AG04449 (cell line): ENCODE measurements at regions not wholly inside any gene's neighbourhood (a gene's known extent, or its start where the extent isn't known, plus 50 kb on each side); places are given as distances from the start of the nearest gene placed in this dataset.

Experiments used
- CTCF ChIA-PET: fragments of 350-600 bp; formaldehyde crosslinking; extraction: SDS; loops from one replicate; lab custom pipeline; 2021; ENCODE audit warnings: antibody characterized with exemption; lab: Yijun Ruan, JAX
- POLR2A ChIA-PET: fragments of 400-600, 350-600 bp; formaldehyde crosslinking; extraction: SDS; loops from one replicate; lab custom pipeline; 2020; ENCODE audit warnings: antibody characterized with exemption, inconsistent platforms; lab: Yijun Ruan, JAX
- DNase-seq: peaks from one replicate; pipeline ENCODE4 v3.0.0-alpha.2; 2010; ENCODE audit warnings: low read depth, low spot score
- H3K4me3 ChIP-seq: 2 replicates; pipeline ENCODE4 v1.5.1; 2011; ENCODE audit warnings: low read depth, mild to moderate bottlenecking, control low read depth, low read length
- TF ChIP-seq, protein P1 (sequence below): IDR thresholded peaks from one replicate; pipeline ENCODE4 v1.5.1; 2011; ENCODE audit warnings: mild to moderate bottlenecking, moderate library complexity, low read length, control low read depth, inconsistent platforms; ENCODE audit not compliant: insufficient read depth; ENCODE audit errors: missing control alignments

DNA sequence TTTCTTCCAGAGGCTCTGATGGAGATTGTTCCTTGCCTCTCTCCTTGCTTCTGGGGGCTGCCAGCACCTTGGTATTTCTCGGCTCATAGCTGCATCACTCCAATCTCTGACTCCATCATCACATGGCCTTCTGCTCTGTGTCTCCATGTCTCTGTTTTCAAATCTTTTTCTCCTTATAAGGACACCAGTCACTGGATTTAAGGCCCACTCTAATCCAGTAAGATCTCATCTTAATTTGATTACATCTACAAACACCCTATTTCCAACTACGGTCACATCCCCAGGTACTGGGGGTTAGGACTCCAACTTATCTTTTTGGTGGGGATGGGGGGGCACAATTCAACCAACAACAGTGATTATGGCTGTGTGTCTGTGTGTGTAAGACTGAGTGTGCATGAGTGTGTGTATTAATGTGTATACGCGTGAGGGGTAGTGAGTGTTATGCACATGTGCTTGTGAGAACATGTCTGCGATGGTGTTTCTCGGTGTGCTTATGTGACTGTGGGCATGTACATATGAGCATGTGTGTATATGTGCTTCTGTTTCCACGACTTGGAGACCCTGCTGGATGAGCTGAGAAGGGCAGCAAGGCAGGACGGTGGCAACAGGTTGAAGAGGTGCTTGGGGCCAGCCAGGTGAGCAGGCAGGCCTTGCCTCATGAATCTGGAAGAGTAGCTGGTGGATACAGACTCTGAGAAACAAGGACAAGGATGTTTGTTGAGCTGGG is 130.5 kb downstream of the MRPL14 start:
- TF ChIP-seq, protein P1, sequence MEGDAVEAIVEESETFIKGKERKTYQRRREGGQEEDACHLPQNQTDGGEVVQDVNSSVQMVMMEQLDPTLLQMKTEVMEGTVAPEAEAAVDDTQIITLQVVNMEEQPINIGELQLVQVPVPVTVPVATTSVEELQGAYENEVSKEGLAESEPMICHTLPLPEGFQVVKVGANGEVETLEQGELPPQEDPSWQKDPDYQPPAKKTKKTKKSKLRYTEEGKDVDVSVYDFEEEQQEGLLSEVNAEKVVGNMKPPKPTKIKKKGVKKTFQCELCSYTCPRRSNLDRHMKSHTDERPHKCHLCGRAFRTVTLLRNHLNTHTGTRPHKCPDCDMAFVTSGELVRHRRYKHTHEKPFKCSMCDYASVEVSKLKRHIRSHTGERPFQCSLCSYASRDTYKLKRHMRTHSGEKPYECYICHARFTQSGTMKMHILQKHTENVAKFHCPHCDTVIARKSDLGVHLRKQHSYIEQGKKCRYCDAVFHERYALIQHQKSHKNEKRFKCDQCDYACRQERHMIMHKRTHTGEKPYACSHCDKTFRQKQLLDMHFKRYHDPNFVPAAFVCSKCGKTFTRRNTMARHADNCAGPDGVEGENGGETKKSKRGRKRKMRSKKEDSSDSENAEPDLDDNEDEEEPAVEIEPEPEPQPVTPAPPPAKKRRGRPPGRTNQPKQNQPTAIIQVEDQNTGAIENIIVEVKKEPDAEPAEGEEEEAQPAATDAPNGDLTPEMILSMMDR = no peak
- CTCF ChIA-PET = interaction anchor here (0.5 to 1.6 kb wide), 5 partner anchors 18 to 228 kb away, joined by 3 to 7 read pairs (median 3); no protein-coding TSS in a partner anchor
- H3K4me3 ChIP-seq = no peak overlapping the region
- POLR2A ChIA-PET = interaction anchor here (0.7 to 1.3 kb wide), 3 partner anchors 14 to 227 kb away, joined by 3 to 6 read pairs (median 4); partner anchors contain the start of gene VEGFA
- DNase-seq = no peak

DNA sequence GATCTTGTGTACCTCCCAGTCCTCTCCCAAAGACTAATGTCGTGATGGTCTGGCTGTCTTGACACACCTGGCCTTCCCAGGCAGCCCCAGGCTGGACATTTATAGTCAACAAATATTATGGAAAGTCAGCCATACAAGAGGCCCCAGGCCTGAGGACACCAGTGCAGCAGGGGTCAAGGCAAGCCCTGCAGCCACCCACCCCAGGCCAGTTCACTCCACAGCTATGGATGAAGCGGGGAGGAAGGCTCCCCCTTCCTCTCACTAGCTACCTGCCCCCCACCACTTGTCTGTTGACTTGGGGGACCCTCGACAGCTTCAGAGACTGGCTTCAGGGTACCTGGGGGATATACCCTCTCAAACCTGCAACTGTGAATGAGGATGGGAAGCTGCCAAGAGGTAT is 132.1 kb downstream of the MRPL14 start:
- TF ChIP-seq, protein P1 = no peak
- DNase-seq = no peak
- H3K4me3 ChIP-seq = no peak overlapping the region
- POLR2A ChIA-PET = no interaction called here
- CTCF ChIA-PET = interaction anchor here (0.7 to 2.3 kb wide), 5 partner anchors 43 to 225 kb away, joined by 3 to 9 read pairs (median 3); partner anchors contain the start of gene VEGFA

DNA sequence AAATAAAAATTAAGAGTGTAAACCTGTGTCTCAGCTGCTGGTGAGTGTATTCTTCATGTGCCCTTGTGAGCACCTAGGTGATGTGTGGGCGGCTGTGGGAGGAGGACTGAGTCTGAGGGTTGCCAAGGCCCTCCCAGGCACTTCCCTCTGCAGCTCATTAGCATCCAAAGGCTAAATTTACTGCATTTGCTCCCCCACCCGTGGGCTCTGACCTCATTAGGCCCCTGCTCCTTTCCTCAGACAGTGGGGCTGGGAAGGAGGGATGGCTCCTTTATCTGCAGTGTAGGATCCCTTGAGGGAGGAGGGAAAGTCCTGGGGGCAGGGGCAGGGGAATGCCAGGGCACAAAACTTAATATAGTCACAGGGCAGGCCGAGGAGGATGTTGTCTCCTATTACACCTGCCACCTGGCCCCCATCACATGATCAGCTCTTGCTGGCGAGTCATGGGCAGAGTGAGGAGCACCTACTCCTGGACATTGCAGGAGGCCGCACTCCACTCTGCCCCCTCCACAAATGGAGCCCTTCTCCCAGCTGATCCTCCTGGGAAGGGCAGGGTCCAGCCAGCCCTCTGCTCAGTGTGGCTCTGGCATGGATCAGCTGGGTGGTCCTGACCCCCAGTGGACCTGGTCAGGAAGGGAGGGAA is 133.2 kb downstream of the MRPL14 start:
- ChIA-PET POLR2A (interaction anchor here (1.1 kb wide), 1 partner anchor 8 kb away, joined by 3 read pairs; no protein-coding TSS in a partner anchor), CTCF (interaction anchor here (0.7 to 2.3 kb wide), 5 partner anchors 13 to 224 kb away, joined by 3 to 9 read pairs (median 3); partner anchors contain the start of gene VEGFA)
- TF ChIP-seq, protein P1 = no peak

DNA sequence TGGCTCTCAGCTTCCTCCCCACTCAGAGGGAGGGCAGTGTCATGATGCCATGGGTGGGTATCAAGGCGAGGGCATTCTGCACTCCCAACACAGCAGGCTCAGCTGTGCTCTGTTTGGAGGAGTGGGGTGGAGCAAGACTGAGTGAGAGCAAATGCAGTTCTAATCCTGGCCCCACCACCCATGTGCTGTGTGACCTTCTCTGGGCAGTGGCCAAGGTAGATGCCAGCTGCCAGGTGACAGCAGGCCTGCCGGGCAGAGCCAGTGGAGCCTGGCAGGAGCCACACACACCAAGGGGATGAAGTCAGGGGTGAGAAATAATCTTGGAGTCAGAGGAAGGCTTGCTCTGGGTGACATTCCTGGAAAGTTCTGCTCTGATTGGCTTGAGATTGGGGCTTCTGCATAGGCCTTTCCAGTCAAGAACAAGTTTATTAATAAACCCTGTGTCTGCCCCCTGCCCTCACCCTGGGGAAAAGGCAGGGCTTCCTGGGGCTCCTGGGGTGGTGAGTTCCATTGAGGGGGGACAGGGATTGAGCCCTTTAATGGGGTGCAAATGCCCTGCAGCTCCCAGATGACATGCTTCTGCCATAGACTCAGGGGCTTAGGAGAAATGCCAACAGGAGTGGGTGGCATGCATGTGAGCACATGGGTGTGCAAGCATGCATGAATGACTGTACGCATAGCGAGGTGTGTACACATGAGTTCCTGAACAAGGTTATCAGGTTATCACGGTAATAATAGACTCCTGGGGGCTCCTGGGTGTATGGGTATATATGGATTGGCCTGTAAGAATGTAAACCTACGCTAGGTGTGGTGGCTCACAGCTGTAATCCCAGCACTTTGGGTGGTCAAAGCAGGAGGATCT is 134.2 kb downstream of the MRPL14 start:
- ChIA-PET POLR2A (interaction anchor here (1.1 kb wide), 1 partner anchor 9 kb away, joined by 3 read pairs; no protein-coding TSS in a partner anchor), CTCF (interaction anchor here (0.9 to 1.5 kb wide), 4 partner anchors 14 to 224 kb away, joined by 3 to 4 read pairs (median 3); no protein-coding TSS in a partner anchor)
- TF ChIP-seq, protein P1 = no peak
- DNase-seq = no peak
- no peak overlapping the region for H3K4me3 ChIP-seq

More for the DNA sequence above, 133.2 kb downstream of the MRPL14 start:
- no peak for DNase-seq
- no peak overlapping the region for H3K4me3 ChIP-seq

DNA sequence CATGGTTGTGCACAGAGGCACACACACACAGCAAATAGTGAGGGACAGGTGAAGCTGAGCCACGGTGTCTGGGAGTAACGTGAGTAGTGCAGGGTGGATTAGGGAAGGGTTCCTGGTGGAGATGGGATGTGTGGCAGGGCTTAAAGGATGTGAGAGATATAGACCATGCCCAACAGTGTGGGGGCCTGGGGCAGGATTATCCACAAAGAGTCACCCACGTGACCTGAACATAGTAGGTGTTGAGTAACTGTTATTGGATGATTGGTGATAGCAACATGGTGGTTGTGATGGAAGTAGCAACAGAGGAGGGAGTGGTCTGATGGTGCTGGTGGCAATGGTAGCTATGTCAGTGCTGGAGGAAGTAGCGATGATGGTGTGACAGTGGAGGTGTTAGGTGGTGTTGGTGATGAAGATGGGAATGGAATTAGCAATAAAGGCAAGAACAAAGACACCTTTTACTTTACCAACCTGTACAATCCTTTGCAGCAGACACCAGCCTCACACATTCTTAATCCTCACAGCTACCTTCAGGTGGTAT is 135.1 kb downstream of the MRPL14 start:
- DNase-seq = no peak
- H3K4me3 ChIP-seq = no peak overlapping the region
- CTCF ChIA-PET = interaction anchor here (0.9 to 1.7 kb wide), 5 partner anchors 10 to 223 kb away, joined by 3 to 6 read pairs (median 4); no protein-coding TSS in a partner anchor
- TF ChIP-seq, protein P1 = no peak
- POLR2A ChIA-PET = interaction anchor here (1.4 kb wide), 1 partner anchor 222 kb away, joined by 4 read pairs; the partner anchor contains the start of gene VEGFA
